COR-L47 (cell line): ENCODE measurements at regions not wholly inside any gene's neighbourhood (a gene's known extent, or its start where the extent isn't known, plus 50 kb on each side); places are given as distances from the start of the nearest gene placed in this dataset.

Experiments used
- DNase-seq: peaks from one replicate; lab custom pipeline; 2025; lab: John Stamatoyannopoulos, UW

DNA sequence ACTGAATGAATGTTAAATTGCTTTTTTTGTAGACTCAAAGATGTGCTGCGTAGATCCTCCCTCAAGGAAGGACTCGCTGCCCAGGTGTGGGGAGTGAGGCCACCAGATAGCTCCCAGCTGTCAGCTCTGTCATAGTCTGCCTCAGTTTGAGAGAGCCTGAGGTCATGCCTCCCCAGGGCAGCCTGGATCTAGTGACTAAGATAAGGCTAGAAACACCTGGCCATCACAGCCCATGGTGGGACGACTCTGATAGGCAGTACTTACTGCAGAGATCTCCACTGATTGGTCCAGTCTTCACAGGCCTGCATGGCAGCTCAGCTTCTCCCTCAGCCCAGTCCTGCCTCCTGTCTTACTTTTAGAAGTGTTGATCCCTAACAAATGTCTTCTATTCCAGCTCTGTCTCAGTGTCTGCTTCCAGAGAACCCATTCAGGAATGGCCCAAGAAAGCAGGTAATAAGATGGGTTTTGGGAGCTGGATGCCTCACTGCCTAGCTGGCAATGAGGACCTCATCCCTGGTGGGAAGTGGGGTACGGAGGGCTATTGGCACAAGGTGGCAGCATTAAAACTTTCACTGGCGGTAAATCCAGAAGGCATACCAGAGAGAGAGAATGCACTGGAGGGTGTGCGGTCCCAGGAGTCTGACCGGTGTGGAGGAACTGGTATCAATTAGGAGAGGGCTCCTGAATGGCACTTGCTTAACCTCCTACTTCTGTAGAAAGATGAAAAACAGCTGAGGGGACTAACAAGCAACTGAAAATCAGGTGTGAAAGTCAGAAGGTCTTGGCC, 55.3 kb upstream of the GPR37L1 start:
- no peak for DNase-seq

DNA sequence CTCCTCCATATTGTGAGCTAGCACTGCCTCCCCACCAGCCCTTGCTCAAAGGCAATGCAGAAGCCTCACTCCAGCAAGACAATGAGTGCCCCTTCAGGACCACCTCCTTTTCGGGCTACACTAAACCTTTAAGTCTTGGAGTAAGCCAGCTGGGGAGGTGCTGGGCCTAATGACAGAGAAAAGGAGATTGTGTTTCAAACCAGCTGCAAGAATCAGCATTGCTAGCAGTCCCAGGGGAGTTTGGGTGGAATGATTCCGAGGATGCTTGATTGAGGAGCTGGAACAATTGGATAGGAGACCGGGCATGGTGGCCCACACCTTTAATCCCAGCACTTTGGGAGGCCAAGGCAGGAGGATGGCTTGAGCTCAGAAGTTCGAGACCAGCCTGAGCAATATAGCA, 54.1 kb upstream of the GPR37L1 start:
- no peak for DNase-seq

- peak; percentile 15 for DNase-seq
Observed at GRCh38 chr1:202069662-202070061, 53.1 kb upstream of the GPR37L1 start.

- no peak for DNase-seq
Observed at GRCh38 chr1:202072211-202072765, 50.4 kb upstream of the GPR37L1 start.
